ENCODE measurements at regions not wholly inside any gene's neighbourhood (a gene's known extent, or its start where the extent isn't known, plus 50 kb on each side); places are given as distances from the start of the nearest gene placed in this dataset.

GRCh38 chr12:131381716-131382430 lies 329.0 kb upstream of the SFSWAP start:
- TF ChIP-seq CTCF (IDR thresholded peaks at IDR 0.05; ENCODE audit: insufficient read depth, low read length) (no peak), GABPA (IDR thresholded peaks at IDR 0.05; ENCODE audit: low read depth) (no peak), POLR2AphosphoS5 (IDR thresholded peaks at IDR 0.05; ENCODE audit: low read depth) (no peak), SPI1 (IDR thresholded peaks at IDR 0.05; ENCODE audit: borderline replicate concordance, low read depth) (no peak)
- TF ChIP-seq, protein P1, sequence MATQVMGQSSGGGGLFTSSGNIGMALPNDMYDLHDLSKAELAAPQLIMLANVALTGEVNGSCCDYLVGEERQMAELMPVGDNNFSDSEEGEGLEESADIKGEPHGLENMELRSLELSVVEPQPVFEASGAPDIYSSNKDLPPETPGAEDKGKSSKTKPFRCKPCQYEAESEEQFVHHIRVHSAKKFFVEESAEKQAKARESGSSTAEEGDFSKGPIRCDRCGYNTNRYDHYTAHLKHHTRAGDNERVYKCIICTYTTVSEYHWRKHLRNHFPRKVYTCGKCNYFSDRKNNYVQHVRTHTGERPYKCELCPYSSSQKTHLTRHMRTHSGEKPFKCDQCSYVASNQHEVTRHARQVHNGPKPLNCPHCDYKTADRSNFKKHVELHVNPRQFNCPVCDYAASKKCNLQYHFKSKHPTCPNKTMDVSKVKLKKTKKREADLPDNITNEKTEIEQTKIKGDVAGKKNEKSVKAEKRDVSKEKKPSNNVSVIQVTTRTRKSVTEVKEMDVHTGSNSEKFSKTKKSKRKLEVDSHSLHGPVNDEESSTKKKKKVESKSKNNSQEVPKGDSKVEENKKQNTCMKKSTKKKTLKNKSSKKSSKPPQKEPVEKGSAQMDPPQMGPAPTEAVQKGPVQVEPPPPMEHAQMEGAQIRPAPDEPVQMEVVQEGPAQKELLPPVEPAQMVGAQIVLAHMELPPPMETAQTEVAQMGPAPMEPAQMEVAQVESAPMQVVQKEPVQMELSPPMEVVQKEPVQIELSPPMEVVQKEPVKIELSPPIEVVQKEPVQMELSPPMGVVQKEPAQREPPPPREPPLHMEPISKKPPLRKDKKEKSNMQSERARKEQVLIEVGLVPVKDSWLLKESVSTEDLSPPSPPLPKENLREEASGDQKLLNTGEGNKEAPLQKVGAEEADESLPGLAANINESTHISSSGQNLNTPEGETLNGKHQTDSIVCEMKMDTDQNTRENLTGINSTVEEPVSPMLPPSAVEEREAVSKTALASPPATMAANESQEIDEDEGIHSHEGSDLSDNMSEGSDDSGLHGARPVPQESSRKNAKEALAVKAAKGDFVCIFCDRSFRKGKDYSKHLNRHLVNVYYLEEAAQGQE (IDR thresholded peaks at IDR 0.05; ENCODE audit: insufficient replicate concordance, low read depth) = no peak
